HS-5 (cell line): ENCODE measurements at regions not wholly inside any gene's neighbourhood (a gene's known extent, or its start where the extent isn't known, plus 50 kb on each side); places are given as distances from the start of the nearest gene placed in this dataset.

Experiments used
- DNase-seq: peaks from one replicate; pipeline ENCODE4 v3.0.0-alpha.2; 2012; ENCODE audit warnings: low read depth

GRCh38 chr2:15842758-15843666 lies 97.3 kb upstream of the MYCN start:
- no peak for DNase-seq

- no peak for DNase-seq
Measured at GRCh38 chr2:15844211-15844801, 96.0 kb upstream of the MYCN start.

- DNase-seq = no peak
Measured at GRCh38 chr2:15845294-15845693, 95.1 kb upstream of the MYCN start.

GRCh38 chr2:15845737-15846405 lies 94.5 kb upstream of the MYCN start:
- DNase-seq = no peak

GRCh38 chr2:15846626-15847025 lies 93.7 kb upstream of the MYCN start:
- DNase-seq = no peak

GRCh38 chr2:15850534-15850933 lies 89.8 kb upstream of the MYCN start:
- DNase-seq = no peak

GRCh38 chr2:15851076-15851693 lies 89.2 kb upstream of the MYCN start:
- no peak for DNase-seq

GRCh38 chr2:15852811-15853210 lies 87.5 kb upstream of the MYCN start:
- no peak for DNase-seq

- no peak for DNase-seq
Measured at GRCh38 chr2:15853903-15854302, 86.4 kb upstream of the MYCN start.

GRCh38 chr2:15855766-15856260 lies 84.5 kb upstream of the MYCN start:
- DNase-seq = no peak

GRCh38 chr2:15856318-15856717 lies 84.0 kb upstream of the MYCN start:
- no peak for DNase-seq

GRCh38 chr2:15858466-15858865 lies 81.9 kb upstream of the MYCN start:
- DNase-seq = no peak

- no peak for DNase-seq
Measured at GRCh38 chr2:15860051-15860663, 80.2 kb upstream of the MYCN start.

GRCh38 chr2:15860760-15861159 lies 79.6 kb upstream of the MYCN start:
- no peak for DNase-seq

GRCh38 chr2:15861172-15861822 lies 79.1 kb upstream of the MYCN start:
- no peak for DNase-seq

GRCh38 chr2:15861898-15862297 lies 78.5 kb upstream of the MYCN start:
- no peak for DNase-seq

GRCh38 chr2:15863089-15863488 lies 77.3 kb upstream of the MYCN start:
- no peak for DNase-seq

GRCh38 chr2:15863494-15864175 lies 76.7 kb upstream of the MYCN start:
- DNase-seq = no peak

- DNase-seq = no peak
Measured at GRCh38 chr2:15864176-15864769, 76.1 kb upstream of the MYCN start.

GRCh38 chr2:15865923-15866322 lies 74.4 kb upstream of the MYCN start:
- DNase-seq = no peak
